22Rv1 (cell line): ENCODE measurements at regions not wholly inside any gene's neighbourhood (a gene's known extent, or its start where the extent isn't known, plus 50 kb on each side); places are given as distances from the start of the nearest gene placed in this dataset.

Experiments
- H3K27ac ChIP-seq: fragments of 450-650 bp; 2 replicates; pipeline ENCODE4 v1.5.1; 2017
- ZFX ChIP-seq: fragments of 450-650 bp; IDR thresholded peaks from 2 replicates; pipeline ENCODE4 v1.6.1; 2017; ENCODE audit warnings: antibody characterized with exemption, borderline replicate concordance
- TF ChIP-seq, protein P1 (sequence below): fragments of 450-650 bp; IDR thresholded peaks from 2 replicates; pipeline ENCODE4 v1.5.1; 2017; ENCODE audit warnings: mild to moderate bottlenecking

DNA sequence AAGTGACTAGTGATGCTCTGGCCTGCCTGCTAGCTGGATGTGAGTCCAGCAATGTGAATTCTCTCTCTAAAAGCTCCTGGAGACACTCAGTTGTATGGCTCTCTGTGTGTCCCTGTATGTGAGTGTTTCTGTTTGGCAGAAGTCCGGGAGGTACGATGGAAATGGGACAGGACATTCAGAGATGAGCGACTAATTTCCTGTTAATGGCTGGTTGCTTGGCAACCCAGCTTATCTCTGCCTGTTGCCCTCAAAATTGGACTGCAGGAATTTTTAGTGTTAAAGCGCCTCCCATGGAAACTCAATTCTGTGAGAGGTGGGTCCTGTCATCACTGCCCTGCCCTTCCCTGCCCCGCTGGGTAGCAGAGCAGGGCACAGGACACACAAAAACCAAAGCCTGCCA is 136.8 kb upstream of the LRFN2 start:
- H3K27ac ChIP-seq: no peak overlapping the region
- no peak for TF ChIP-seq ZFX
- TF ChIP-seq, protein P1, sequence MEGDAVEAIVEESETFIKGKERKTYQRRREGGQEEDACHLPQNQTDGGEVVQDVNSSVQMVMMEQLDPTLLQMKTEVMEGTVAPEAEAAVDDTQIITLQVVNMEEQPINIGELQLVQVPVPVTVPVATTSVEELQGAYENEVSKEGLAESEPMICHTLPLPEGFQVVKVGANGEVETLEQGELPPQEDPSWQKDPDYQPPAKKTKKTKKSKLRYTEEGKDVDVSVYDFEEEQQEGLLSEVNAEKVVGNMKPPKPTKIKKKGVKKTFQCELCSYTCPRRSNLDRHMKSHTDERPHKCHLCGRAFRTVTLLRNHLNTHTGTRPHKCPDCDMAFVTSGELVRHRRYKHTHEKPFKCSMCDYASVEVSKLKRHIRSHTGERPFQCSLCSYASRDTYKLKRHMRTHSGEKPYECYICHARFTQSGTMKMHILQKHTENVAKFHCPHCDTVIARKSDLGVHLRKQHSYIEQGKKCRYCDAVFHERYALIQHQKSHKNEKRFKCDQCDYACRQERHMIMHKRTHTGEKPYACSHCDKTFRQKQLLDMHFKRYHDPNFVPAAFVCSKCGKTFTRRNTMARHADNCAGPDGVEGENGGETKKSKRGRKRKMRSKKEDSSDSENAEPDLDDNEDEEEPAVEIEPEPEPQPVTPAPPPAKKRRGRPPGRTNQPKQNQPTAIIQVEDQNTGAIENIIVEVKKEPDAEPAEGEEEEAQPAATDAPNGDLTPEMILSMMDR: no peak

DNA sequence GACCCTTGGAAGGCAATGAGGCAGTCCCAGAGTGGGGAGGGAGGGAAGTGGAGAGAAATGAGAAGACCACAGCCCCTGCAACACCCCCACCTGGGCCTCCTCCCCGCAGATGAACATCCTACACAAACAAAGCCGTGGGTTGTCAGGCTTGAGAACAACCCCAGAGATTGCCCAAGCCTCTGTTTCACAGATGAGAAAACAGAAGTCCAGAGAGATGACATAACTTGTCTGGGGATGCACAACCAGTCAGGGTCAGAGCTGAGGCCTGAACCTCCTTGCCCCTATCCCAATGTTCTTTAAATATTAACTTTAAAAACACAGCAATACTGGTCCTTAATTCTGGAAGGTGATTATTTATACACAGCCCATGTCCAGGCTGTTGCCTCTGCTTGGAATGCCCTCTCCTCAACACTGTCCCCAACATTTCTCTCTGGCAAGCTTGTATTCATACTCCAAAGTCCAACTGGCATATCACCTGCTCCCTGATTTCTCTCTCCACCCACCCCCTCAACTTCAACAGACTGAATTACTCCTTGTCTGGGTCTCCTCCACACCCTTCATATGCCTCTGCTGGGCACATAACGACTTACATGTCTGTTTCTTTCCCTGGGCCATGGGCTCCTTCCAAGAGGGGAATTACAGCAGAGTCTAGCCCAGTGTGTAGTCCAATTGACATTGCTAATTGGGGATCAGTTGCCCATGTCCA is 135.5 kb upstream of the LRFN2 start:
- TF ChIP-seq ZFX: no peak
- TF ChIP-seq, protein P1: no peak
- no peak overlapping the region for H3K27ac ChIP-seq

DNA sequence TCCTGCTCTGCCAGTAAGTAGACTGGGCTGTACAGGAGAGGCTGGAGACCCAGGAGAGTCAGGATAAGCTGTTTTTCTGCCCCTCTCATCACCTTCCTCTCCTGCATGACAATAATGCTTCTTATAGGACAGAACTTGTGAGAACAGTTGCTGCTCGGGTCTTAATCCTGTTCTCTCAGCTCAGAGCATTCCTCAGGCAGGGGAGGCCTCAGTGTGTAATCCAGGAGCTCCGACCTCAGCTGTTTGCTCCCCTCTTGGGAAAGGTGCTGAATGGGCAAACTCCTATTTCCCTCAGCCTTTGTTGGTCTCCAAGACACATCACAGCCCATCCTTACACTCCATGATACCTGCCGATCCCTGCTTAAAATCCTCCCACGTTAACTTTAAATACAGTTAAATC is 134.9 kb upstream of the LRFN2 start:
- TF ChIP-seq, protein P1: no peak
- no peak for TF ChIP-seq ZFX
- no peak overlapping the region for H3K27ac ChIP-seq

DNA sequence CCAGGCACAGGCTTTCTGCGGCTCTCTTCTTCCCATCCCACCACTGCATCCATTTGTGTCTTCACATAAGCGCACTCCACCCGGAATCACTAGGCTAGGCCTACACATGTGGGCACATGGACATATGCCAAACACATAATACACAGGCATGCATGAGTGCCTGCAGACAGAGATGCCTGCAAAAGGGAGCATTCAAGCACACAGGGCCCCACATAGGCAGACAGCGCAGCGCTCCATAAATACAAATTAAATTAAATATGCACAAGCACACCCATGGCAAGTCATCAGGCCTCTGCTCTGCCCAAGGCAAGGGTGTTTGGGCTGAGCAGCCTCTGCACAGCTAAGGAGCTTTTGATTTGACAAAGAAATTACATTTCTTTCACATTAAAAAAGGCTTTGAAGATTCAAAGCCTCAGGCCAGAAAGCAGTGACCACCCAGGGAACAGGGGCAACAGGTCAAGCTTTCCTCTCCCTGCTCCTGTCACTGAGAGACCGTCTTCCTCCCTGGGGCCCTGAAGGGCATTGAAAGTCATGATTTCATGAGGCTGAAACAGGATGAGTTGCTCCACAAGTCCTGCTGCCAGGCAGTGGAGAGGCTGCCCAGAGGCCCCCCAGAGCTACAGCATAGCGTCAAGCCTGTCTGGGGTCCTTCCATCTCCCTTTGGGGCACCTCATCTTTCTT is 134.2 kb upstream of the LRFN2 start:
- H3K27ac ChIP-seq: no peak overlapping the region
- TF ChIP-seq, protein P1: no peak
- no peak for TF ChIP-seq ZFX

DNA sequence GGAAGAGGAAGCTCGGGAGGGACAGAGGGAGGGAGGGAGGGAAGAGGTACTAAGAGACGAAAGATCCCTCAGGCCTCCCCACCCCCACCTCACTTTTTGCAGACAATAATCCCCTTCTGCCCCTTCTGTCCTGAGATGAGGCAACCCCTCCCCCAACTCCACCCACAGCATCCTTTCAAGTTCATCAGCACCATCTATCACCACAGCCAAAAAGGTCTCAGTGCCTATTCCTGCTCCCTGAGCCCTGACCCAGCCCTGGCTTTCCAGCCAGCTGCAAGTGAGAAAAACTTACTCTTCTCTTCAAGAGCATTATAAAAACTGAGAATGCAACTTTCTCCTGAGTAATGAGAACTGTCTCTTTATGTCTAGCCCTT is 133.2 kb upstream of the LRFN2 start:
- no peak for TF ChIP-seq ZFX
- TF ChIP-seq, protein P1: no peak
- no peak overlapping the region for H3K27ac ChIP-seq

DNA sequence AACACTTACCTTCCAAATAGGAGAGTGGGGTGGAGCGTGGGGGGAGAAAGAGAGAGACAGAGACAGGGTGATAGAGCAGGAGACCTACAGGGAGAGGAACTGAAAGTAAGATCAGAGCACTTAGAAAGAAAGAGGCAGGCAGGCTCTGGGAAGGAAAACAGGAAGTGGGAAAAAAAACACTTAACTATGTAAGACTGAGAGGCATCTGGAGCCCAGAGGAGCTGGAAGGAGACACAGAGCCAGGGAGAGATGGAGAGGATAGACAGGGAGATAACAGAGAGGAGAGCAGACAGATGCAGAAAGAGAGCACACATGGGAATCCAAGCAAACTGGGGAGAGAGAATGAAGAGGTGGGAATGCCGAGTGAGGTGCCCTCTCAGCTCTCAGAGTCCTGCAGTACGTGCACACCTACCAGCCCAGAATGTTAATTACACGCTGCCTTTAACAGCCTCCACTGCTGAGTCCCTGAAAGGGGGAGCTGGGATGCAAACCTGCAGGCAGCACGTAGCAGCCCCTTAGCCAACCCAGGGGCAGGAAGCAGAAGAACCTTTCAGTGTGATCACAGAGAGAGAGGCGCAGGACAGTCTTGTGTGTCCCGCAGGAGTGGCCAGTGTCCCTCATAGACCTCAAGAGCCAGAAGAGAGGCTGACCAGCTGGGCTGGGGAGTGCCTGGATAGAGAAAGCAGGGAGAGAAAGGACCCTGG is 132.7 kb upstream of the LRFN2 start:
- TF ChIP-seq, protein P1: no peak
- no peak for TF ChIP-seq ZFX
- H3K27ac ChIP-seq: no peak overlapping the region

DNA sequence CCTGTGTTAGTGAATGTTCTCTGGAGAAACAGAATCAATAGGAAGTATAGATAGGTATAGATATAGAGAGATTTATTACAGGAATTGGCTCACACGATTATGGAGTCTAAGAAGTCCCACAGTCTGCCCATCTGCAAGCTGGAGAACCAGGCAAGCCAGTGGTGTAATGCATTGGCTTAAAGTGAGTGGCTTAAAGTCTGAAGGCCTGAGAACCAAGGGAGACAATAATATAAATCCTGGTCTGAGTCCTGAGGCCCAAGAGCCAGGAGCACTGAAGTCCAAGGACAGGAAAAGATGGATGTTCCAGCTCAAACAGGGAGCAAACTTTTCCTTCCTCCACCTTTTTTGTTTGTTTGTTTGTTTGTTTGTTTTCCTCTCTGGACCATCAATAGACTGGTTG is 131.2 kb upstream of the LRFN2 start:
- H3K27ac ChIP-seq: no peak overlapping the region
- no peak for TF ChIP-seq ZFX
- TF ChIP-seq, protein P1: no peak
